Suprapubic skin (tissue), 3 donors: ENCODE measurements at regions not wholly inside any gene's neighbourhood (a gene's known extent, or its start where the extent isn't known, plus 50 kb on each side); places are given as distances from the start of the nearest gene placed in this dataset.

Experiments
- POLR2A ChIP-seq, 2 donors: fragments of 450-650 bp; IDR thresholded peaks; one replicate each; pipeline ENCODE4 v1.6.1; 2017; ENCODE audit warnings: antibody characterized with exemption in 2 of 2, mild to moderate bottlenecking in 2 of 2, moderate library complexity in 2 of 2
- TF ChIP-seq, protein P1 (sequence below), 2 donors: fragments of 200-600 bp in 1 of 2; fragments of 450-650 bp in 1 of 2; sonication (generic) in 1 of 2; IDR thresholded peaks; one replicate each; pipeline ENCODE4 v1.5.1; 2016 to 2019; ENCODE audit warnings: antibody characterized with exemption in 2 of 2, mild to moderate bottlenecking in 1 of 2, moderate library complexity in 1 of 2

DNA sequence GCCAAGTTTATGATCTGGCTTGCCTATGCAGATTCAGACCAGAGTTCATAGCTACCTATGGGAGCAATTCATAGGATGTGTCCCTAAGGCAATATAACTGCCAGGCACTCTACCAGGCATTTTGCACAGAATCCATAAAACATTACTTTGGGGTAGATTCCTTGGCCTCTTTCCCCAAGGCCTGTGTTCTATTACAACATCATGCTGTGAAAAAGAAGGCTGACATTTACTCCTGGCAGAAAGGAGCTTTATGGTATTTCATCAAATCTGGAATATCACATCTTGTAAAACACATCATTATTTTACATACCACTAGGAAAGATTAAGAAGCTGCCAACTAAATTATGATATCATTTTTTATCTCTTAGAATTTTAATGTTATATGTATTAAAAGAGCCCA, 287.0 kb upstream of the MARCKS start:
- no peak for TF ChIP-seq POLR2A (IDR thresholded peaks at IDR 0.05)
- TF ChIP-seq, protein P1, sequence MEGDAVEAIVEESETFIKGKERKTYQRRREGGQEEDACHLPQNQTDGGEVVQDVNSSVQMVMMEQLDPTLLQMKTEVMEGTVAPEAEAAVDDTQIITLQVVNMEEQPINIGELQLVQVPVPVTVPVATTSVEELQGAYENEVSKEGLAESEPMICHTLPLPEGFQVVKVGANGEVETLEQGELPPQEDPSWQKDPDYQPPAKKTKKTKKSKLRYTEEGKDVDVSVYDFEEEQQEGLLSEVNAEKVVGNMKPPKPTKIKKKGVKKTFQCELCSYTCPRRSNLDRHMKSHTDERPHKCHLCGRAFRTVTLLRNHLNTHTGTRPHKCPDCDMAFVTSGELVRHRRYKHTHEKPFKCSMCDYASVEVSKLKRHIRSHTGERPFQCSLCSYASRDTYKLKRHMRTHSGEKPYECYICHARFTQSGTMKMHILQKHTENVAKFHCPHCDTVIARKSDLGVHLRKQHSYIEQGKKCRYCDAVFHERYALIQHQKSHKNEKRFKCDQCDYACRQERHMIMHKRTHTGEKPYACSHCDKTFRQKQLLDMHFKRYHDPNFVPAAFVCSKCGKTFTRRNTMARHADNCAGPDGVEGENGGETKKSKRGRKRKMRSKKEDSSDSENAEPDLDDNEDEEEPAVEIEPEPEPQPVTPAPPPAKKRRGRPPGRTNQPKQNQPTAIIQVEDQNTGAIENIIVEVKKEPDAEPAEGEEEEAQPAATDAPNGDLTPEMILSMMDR (IDR thresholded peaks at IDR 0.05) = no peak
